Nephron (organoid): ENCODE measurements at regions not wholly inside any gene's neighbourhood (a gene's known extent, or its start where the extent isn't known, plus 50 kb on each side); places are given as distances from the start of the nearest gene placed in this dataset.

Experiments used
- H3K27ac Mint-ChIP-seq, 3 experiments: 2 replicates each; pipeline ENCODE4 v1.8.0; 2020; ENCODE audit warnings: mixed read lengths in 3 of 3, mild to moderate bottlenecking in 2 of 3, moderate library complexity in 1 of 3
- H3K27me3 Mint-ChIP-seq: 2 replicates; pipeline ENCODE4 v1.8.0; 2021; ENCODE audit warnings: low read depth, mild to moderate bottlenecking, moderate library complexity, mixed read lengths
- H3K36me3 Mint-ChIP-seq: 2 replicates; pipeline ENCODE4 v1.8.0; 2020; ENCODE audit warnings: low read depth, mixed read lengths
- H3K4me1 Mint-ChIP-seq: 2 replicates; pipeline ENCODE4 v1.8.0; 2020; ENCODE audit warnings: mixed read lengths
- H3K4me3 Mint-ChIP-seq, 3 experiments: 2 replicates each; pipeline ENCODE4 v1.8.0; 2020; ENCODE audit warnings: mild to moderate bottlenecking in 3 of 3, mixed read lengths in 3 of 3, moderate library complexity in 2 of 3
- H3K9me3 Mint-ChIP-seq: 2 replicates; pipeline ENCODE4 v1.8.0; 2020; ENCODE audit warnings: mixed read lengths
- TF ChIP-seq, protein P1 (sequence below), 3 experiments: fragments of 200-600 bp; sonication (generic); IDR thresholded peaks; one replicate each; pipeline ENCODE4 v1.5.0; 2021; ENCODE audit warnings: antibody characterized with exemption in 3 of 3; ENCODE audit not compliant: unreplicated experiment in 3 of 3

DNA sequence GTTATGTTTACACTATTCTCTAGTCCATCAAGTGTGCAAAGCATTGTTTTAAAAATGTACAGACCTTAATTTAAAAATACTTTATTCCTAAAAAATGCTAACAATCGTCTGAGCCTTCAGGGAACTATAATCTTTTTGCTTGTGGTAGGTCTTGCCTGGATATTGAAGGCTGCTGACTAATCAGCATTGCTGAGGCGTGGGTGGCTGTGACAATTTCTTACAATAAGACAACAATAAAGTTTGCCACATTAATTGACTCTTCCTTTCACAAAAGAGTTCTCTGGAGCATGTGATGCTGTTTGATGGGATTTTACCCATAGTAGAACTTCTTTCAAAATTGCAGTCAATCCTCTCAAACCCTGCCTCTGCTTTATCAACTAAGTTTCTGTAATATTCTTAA lies 384.0 kb upstream of the TGFBR2 start:
- Mint-ChIP-seq H3K4me1 (no peaks in the 10 kb centered on the region), H3K27ac (no peak overlapping the region), H3K36me3 (no peaks in the 10 kb centered on the region), H3K27me3 (no peaks in the 10 kb centered on the region), H3K4me3 (no peak overlapping the region), H3K9me3 (peaks cover 25% of the 10 kb centered on the region)
- TF ChIP-seq, protein P1, sequence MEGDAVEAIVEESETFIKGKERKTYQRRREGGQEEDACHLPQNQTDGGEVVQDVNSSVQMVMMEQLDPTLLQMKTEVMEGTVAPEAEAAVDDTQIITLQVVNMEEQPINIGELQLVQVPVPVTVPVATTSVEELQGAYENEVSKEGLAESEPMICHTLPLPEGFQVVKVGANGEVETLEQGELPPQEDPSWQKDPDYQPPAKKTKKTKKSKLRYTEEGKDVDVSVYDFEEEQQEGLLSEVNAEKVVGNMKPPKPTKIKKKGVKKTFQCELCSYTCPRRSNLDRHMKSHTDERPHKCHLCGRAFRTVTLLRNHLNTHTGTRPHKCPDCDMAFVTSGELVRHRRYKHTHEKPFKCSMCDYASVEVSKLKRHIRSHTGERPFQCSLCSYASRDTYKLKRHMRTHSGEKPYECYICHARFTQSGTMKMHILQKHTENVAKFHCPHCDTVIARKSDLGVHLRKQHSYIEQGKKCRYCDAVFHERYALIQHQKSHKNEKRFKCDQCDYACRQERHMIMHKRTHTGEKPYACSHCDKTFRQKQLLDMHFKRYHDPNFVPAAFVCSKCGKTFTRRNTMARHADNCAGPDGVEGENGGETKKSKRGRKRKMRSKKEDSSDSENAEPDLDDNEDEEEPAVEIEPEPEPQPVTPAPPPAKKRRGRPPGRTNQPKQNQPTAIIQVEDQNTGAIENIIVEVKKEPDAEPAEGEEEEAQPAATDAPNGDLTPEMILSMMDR (IDR thresholded peaks at IDR 0.05; ENCODE audit: unreplicated experiment in 3 of 3) = no peak

DNA sequence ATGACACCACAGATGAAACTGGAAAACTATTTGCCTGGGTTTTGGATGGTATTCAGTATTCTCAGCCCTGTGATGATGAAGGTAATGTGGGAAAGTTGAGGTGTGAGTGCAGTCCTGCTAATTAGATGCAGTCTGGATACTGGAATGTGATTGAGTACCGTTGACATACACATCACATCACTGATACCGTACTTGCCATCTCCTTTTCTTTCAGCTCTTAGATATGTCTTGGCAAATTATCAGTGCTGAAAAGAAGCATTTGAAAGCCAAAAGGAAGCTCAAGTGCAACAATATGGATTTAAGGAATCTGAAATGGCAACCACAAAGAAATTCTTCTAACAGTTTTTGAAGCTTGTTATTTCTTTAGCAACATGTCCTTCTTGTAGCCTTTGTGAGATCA lies 381.4 kb upstream of the TGFBR2 start:
- H3K9me3 Mint-ChIP-seq = peaks cover 17% of the 10 kb centered on the region
- no peaks in the 10 kb centered on the region for H3K36me3 Mint-ChIP-seq
- H3K4me3 Mint-ChIP-seq = no peak overlapping the region
- no peaks in the 10 kb centered on the region for H3K27me3 Mint-ChIP-seq
- TF ChIP-seq, protein P1 (IDR thresholded peaks at IDR 0.05; ENCODE audit: unreplicated experiment in 3 of 3) = no peak
- H3K27ac Mint-ChIP-seq = no peak overlapping the region
- peaks cover 6% of the 10 kb centered on the region for H3K4me1 Mint-ChIP-seq

DNA sequence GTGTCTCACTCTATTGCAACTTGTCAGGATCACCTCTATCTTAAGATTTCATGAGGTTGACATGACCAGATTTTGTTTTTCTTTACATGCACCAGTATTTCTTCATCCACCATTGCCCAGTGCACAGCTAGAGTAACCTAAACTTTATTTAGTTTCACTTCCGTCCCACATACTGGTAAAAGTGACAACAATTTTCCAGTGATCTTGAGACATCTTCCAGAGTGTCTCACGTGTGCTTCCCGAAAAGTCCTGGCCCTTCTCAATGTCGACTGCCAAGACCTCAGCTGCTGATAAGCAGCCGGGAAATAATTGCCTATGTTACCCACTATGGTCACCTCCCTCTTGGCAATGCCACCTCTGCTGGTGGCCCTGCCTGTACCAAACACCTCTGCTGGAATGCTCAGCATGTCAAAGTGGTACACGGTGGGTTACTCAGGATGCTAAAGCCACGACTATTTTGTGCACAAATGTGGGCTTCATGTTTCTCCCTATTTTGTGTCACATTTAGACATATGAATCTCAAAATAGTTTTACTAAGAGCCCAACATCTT lies 379.7 kb upstream of the TGFBR2 start:
- TF ChIP-seq, protein P1 (IDR thresholded peaks at IDR 0.05; ENCODE audit: unreplicated experiment in 3 of 3) = no peak
- H3K36me3 Mint-ChIP-seq = no peaks in the 10 kb centered on the region
- no peaks in the 10 kb centered on the region for H3K27me3 Mint-ChIP-seq
- no peak overlapping the region for H3K4me3 Mint-ChIP-seq
- H3K4me1 Mint-ChIP-seq = peaks cover 6% of the 10 kb centered on the region
- no peak overlapping the region for H3K27ac Mint-ChIP-seq
- peaks cover 17% of the 10 kb centered on the region for H3K9me3 Mint-ChIP-seq

DNA sequence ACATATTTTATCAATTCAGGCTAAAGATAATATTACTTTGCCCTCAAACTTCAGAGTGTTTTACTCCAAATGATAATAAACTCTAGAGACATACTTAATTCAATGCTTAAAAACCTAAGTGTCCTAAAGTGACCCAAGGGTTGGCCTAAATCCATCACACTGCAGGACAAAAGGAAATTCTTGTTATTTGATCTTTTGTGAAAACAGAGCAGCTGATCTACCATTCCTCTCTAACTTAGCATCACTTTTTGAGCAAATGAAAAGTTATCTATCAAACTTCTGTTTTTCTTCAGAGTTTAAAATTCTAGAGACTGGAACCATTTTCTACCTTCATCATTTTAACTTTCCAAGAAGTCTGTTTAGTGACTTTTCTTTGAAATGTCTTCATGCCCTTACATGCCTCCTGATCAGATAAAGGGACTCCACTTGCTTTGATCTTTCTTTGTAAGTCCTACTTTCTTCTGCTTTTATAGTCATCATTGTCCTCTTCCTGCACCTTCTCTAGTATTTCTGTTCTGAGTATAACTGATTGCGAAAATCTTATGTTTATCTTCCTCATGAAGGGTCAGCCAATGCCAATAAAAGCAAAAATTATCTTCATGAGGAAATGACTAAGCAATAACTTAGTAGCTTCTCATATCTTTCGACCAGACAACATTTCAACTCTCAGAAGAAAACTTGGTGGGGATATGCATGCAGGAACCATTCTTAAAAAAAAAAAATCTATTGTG lies 378.7 kb upstream of the TGFBR2 start:
- TF ChIP-seq, protein P1 (IDR thresholded peaks at IDR 0.05; ENCODE audit: unreplicated experiment in 3 of 3) = no peak
- H3K4me3 Mint-ChIP-seq = no peak overlapping the region
- no peaks in the 10 kb centered on the region for H3K27me3 Mint-ChIP-seq
- peak overlapping the region in 2 of 3 experiments; percentile 10 to 56 for H3K27ac Mint-ChIP-seq
- H3K36me3 Mint-ChIP-seq = no peaks in the 10 kb centered on the region
- H3K4me1 Mint-ChIP-seq = peaks cover 6% of the 10 kb centered on the region
- peaks cover 16% of the 10 kb centered on the region for H3K9me3 Mint-ChIP-seq

DNA sequence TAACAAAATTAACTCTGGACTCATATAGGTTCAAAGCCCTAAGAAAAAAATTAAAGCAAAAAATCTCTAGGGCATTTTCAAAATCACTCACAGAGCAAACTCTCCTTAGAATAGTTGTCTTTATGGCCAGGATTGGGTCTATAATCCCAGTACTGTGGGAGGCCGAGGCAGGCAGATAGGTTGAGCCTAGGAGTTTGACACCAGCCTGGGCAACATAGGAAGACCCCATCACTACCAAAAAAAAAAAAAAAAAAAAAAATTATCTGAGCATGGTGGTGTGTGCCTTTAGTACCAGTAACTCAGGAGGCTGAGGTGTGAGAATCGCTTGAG lies 378.1 kb upstream of the TGFBR2 start:
- no peaks in the 10 kb centered on the region for H3K36me3 Mint-ChIP-seq
- H3K9me3 Mint-ChIP-seq = peaks cover 11% of the 10 kb centered on the region
- peak overlapping the region in 2 of 3 experiments; percentile 10 to 56 for H3K27ac Mint-ChIP-seq
- TF ChIP-seq, protein P1 (IDR thresholded peaks at IDR 0.05; ENCODE audit: unreplicated experiment in 3 of 3) = no peak
- no peaks in the 10 kb centered on the region for H3K27me3 Mint-ChIP-seq
- peaks cover 6% of the 10 kb centered on the region for H3K4me1 Mint-ChIP-seq
- no peak overlapping the region for H3K4me3 Mint-ChIP-seq
